GM18498 (cell line): ENCODE measurements at regions not wholly inside any gene's neighbourhood (a gene's known extent, or its start where the extent isn't known, plus 50 kb on each side); places are given as distances from the start of the nearest gene placed in this dataset.

Experiments used
- ATAC-seq: cut with Tn5 transposase; IDR thresholded peaks from one replicate; pipeline ENCODE4 v1.9.1; 2021; ENCODE audit warnings: mild to moderate bottlenecking, moderate library complexity; ENCODE audit not compliant: unreplicated experiment

DNA sequence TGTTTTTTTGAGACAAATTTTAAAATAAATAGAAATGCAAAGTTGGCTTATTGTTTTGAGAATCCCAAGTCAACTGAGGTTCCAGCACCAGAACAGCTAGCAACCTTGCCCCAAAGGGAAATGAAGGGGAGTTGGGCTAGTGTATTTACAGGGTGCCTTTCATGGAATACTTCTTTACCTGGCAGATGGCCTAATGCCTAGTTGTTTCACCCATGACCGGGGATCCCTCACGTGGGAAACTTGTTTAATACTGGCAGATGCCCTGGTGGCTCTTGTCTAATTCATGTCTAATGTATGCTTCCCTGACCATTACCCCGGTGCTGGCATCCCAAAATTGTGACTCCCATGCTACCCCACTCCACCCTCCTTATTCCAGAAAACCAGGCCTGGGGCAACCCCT lies 861.1 kb upstream of the ZWINT start:
- no peak for ATAC-seq

- no peak for ATAC-seq
These were observed 860.6 kb upstream of the ZWINT start for GRCh38 chr10:57221674-57222073.

DNA sequence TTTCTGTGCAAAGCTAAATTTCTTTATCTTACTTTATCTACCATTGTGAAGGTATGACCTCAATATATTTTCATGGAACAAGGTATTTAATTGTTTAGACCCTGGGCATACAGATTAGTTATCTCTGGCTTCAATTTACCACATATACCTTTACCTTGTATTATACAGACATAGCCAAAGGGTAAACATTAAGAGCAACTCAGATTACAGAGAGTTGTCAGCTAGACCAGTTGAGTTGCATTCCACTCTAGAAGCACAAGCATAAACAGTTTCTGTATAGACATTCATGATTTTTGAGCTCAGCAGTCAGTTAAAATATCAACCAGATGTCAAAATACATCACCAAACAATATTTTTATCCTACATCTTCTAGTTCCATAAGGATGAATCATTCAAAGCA lies 857.3 kb upstream of the ZWINT start:
- ATAC-seq = no peak

- ATAC-seq = no peak
These were observed 841.3 kb upstream of the ZWINT start for GRCh38 chr10:57202356-57202755.

DNA sequence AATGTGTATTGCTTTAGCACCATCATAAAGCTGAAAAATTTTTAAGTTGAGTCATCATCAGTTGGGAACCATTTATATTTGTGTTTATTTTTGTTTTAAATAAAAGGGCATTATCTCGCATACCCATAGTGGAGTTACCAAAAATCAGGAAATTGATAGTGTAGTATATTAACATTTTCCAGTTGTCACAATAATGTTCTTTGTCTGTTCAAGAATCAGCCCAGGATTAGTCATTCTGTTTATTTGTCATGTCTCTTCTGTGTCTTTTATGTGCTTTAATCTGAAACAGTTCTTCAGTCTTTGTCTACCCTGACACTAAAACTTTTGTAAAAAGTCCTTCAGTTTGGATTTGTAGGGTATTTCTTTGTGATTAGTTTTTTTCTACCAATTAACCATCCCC lies 827.8 kb upstream of the ZWINT start:
- no peak for ATAC-seq

DNA sequence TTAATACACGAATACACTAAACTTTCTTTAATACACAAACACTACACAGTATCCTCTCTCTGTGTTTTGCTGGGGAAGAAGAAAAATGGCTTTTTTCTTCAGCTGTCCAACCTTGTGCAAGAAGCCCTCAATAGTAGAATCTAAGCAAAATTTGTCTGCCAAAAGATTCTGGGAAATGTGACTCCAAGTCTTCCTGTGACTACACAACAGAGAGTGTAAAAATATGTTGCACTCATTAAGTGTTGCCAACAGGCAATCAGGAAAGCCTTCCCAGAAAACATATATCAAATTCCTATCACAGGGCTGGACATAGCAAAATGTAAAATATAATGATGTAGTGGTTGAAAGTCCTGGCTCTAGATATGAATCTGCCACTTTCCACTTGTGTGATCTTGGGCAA lies 825.1 kb upstream of the ZWINT start:
- ATAC-seq = no peak

DNA sequence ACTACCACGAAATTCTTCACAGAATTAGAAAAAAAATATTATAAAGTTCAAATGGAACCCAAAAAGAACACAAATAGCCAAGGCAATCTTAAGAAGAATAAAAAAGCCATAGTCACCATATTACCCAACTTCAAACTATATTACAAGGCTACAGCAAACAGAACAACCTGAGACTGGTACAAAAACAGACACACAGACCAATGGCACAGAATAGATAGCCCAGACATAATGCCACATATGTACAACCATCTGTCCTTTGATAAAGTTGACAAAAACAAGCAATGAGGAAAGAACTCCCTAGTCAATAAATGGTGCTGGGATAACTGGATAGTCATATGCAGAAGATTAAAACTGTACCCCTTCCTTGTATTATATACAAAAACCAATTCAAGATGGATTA lies 808.5 kb upstream of the ZWINT start:
- no peak for ATAC-seq

- ATAC-seq = no peak
These were observed 807.7 kb upstream of the ZWINT start for GRCh38 chr10:57168611-57169240.

DNA sequence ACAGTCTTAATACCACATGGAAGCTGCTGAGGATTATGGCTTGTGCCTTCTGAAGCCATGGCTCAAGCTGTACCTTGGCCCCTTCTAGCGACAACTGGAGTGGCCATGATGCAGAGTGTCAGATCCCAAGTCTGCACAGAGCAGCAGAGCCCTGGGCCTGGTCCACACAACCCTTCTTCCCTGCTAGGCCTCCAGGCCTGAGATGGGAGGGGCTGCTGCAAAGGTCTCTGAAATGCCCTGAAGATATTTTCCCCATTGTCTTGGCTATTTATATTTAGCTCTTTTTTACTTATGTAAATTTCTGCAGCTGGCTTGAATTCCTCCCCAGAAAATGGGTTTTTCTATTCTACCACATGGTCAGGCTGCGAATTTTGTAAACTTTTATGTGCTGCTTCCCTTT lies 804.6 kb upstream of the ZWINT start:
- no peak for ATAC-seq

- no peak for ATAC-seq
These were observed 801.2 kb upstream of the ZWINT start for GRCh38 chr10:57162231-57162630.

DNA sequence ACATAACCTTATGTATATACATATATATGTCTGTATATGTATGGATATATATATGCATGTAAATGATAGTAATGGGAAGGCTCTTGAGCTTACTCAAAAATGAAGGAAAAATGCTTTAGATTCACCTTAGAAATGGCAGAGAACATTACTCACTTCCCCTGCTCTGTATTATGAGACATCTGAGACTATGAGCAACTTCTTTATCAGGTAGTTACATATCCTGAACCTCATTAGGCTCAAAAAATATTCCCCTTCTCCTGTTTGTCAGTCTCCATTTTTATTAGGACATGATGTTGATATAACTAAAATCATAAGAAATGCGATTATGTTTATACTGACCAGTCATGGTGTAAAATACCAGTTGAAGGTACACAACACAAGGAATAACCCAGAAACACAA lies 800.1 kb upstream of the ZWINT start:
- ATAC-seq = no peak

DNA sequence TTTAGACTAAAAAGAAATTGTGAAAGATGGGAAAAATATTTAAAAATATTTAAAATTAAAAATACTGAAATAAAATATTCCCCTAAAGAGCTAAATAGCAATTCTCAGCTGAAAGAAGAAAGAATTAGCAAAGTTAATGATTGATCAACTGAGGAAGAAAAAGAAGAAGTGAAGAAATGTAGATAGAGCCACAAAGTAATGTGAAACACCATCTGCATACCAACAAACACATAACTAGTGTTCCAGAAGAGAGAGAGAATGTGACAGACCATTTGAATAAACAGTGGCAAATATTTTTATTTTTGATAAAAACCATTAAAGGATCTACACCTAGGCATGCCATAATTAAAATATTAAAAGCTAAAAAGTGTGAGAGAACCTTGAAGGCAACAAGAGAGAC lies 784.5 kb upstream of the ZWINT start:
- no peak for ATAC-seq

DNA sequence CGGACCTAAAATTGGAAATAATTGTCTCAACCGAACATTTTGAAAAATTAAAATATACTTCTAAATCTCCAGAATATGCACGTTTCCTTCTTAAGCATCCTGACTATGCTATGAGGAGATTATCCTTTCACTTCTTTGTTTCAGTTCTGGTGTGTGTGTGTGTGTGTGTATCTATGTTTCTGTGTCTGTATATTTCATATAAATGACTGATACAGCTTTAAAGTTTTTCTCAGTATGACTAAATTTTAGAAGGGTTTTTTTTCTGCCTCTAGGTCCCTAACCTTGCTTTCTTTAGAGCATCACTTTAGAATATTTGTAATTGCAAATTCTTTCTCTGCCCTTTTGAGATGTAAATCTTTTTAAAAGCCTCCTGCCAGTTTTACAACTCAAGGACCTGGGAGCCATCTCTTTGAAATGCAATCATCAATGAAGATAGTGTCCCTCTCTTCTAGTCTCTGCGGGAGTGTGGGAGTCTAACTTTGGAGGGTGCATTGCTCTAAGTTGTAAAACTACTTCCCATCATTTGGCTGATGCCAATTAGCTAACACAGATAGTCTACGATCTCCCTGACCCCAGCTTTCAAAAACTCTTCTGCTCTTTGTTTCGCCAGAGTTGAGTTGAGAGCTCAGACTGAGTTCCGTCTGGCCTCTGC lies 782.0 kb upstream of the ZWINT start:
- no peak for ATAC-seq

- no peak for ATAC-seq
These were observed 780.6 kb upstream of the ZWINT start for GRCh38 chr10:57141708-57142107.

DNA sequence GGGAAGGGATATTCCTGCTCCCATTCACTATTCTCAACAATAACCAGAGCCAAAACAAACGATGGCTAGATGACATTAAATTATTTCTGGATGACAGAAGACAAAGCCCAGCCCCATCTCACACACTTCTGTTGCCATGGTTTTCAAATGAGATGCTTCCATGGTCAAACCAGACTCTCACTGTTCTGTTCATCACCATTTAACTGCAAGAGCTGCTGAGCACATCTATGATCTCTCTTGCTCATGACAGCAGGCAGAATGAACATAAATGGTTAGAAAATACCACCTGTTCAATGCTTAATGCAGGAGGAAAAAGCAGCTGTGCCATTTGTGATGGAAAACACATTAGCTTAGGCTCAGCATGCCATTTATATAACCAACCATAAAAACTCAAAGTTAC lies 758.6 kb upstream of the ZWINT start:
- ATAC-seq = no peak

DNA sequence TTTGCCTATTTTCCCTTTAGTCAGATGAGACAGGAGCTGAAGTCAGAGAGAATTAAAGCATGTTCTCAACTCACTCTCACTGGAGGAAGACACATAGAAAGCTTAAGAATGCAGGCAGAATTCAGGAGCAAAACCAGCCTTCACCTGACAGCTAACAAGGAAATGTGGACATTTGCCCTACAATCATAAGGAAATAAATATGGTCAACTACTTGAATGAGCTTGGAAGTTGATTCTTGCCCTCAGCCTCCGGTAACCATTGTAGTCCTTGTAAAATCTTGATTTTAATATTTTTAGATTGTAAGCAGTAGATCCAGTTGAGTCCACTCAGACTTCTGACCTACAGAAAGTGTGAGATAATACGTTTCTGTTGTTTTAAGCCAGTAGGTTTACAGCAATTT lies 752.5 kb upstream of the ZWINT start:
- no peak for ATAC-seq

DNA sequence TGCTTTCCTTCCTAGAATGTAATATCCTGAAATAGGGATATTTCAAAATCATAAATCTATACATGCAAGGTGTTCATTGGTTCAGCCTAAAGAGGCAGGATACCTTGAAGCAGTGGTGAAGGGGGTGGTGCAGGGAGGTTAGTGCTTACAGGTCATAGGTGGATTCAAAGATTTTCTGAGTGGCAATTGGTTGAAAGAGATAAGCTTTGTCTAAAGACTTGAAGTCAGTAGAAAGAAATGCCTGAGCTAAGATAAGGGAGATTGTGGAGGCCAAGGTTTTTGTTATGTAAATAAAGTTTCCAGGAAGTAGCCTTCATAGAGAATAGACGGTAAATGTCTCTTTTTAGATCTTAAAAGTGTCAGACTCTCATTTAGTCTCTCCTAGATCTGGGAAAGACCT lies 741.2 kb upstream of the ZWINT start:
- ATAC-seq = no peak

GRCh38 chr10:57098146-57098545 lies 737.1 kb upstream of the ZWINT start:
- no peak for ATAC-seq

- no peak for ATAC-seq
These were observed 735.0 kb upstream of the ZWINT start for GRCh38 chr10:57096044-57096443.

- ATAC-seq = no peak
These were observed 733.9 kb upstream of the ZWINT start for GRCh38 chr10:57094965-57095364.

- ATAC-seq = no peak
These were observed 733.0 kb upstream of the ZWINT start for GRCh38 chr10:57094083-57094482.

DNA sequence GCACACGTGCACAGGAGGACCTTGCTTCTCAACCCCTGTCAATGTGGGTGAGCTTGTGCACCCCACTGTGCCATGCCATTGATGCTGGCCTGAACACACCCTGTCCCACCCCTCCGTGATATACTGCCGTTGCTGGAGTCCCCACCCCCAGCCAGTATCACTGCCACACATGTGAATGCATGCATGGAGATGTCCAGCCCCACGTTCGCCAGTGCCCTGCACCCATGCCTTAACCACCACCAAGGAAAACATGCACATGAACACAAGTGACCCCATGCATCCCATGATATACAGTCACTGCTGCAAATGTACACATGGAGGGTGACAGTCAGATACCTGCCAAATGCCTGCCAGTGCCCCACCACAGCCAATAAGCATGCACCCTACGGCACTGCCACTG lies 692.5 kb upstream of the ZWINT start:
- no peak for ATAC-seq

GRCh38 chr10:57049096-57049495 lies 688.0 kb upstream of the ZWINT start:
- no peak for ATAC-seq
